ENCODE measurements at regions not wholly inside any gene's neighbourhood (a gene's known extent, or its start where the extent isn't known, plus 50 kb on each side); places are given as distances from the start of the nearest gene placed in this dataset.

GRCh38 chr9:107742531-107743309 is 253.2 kb upstream of the KLF4 start:
- DNase-seq (ENCODE audit: low spot score): no peak
- ChIA-PET POLR2A (ENCODE audit: low non-redundant PET) (interaction anchor here (0.7 kb wide), 1 partner anchor 275 kb away, joined by 3 read pairs; no protein-coding TSS in a partner anchor), CTCF (interaction anchor here (0.6 to 0.7 kb wide), 2 partner anchors 52 to 1327 kb away, joined by 3 to 5 read pairs; no protein-coding TSS in a partner anchor)
- no peak for TF ChIP-seq CTCF (conservative IDR thresholded peaks at IDR 0.05; ENCODE audit: low read depth)
- H3K27ac ChIP-seq: no peak overlapping the region

DNA sequence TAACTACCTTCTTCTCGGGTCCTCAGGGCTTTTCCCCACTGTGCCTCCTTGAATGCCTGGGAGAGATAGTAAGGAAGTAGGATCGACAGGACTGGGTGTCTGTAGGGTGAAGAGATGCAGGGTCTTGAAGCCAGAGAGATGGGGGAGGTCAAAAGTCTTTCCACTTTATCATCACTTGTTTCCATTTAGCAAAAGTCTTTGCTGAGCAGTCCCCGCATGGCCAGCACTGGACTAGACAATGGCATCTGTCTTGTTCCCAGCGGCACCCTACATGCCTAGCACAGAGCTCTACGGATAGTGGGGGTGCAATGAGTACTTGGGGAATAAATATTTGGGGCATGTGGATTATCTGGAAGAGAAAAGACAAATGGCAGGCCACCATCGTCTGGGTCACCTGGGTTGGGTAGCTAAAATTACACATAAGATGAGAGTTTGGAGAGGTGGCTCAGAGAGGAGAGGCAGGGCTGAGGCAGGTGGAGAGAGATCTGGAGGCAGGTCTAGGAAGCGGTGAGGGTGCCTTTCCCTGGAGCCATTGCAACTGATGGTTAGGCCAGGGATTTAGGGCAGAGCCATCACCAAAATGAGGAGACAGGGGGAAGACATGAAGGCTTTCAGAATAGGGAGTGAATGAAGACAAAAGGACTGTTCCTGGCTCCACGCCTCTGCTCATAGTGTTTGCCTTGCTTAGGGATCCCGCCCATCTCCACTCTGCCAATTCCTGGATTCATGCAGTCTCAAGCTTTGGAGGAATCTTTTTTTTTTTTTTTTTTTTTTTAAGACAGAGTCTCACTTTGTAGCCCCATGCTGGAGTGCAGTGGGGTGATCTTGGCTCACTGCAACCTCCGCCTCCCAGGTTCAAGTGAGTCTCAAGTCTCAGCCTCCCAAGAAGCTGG is 250.8 kb upstream of the KLF4 start:
- ChIA-PET CTCF (interaction anchor here (0.5 to 0.6 kb wide), 4 partner anchors 31 to 531 kb away, joined by 3 to 4 read pairs (median 4); no protein-coding TSS in a partner anchor), POLR2A (ENCODE audit: low non-redundant PET) (interaction anchor here (0.6 kb wide), 2 partner anchors 130 to 1308 kb away, joined by 3 read pairs; no protein-coding TSS in a partner anchor)
- no peak for TF ChIP-seq CTCF (conservative IDR thresholded peaks at IDR 0.05; ENCODE audit: low read depth)
- no peak for DNase-seq (ENCODE audit: low spot score)
- peak overlapping the region; percentile 99 for H3K27ac ChIP-seq

DNA sequence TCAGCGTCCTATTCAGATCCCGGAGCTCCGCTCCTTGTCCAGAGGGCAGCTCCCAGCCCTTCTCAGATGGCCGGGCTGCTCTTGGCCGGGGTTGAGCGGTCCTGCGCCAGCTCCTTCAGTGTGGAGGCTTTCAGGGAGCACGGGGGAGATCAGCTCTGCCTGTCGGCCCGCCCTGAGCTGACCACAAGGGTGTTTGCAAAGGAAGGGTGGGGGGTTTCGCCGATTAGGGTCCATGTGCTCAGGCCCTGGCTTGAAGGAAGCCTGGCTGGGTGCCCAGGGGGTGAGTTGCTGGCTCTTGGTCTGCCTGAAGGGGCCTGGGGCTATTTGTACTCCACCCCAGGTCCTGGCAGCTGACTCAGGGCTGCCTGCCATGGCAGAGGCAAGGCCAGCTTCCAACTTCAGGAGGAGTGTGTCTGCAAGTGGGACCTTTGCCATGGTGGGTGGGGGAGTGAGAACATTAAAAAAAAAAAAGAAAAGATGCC is 250.1 kb upstream of the KLF4 start:
- CTCF ChIA-PET: interaction anchor here (0.5 to 0.6 kb wide), 5 partner anchors 100 to 707 kb away, joined by 3 to 4 read pairs (median 3); no protein-coding TSS in a partner anchor

DNA sequence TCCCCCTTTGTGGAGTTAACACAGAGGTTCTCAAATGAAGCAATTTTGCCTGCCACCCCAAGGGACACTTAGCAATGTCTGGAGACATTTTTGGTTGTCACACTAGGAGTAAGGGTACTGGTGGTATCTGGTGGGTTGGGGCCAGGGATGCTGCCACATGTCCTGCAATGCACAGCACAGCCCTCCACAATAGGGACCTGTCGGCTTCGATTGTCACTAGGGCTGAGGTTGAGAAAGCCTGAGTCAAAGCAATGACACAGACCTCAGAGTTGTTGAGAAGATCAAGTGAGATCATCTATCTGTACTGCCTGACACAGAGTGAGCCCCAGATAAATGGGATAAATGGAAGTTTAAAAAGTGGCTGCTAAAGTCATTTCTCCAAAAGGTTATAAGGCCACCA is 249.2 kb upstream of the KLF4 start:
- peak overlapping the region; percentile 99 for H3K27ac ChIP-seq
- no peak for TF ChIP-seq CTCF (conservative IDR thresholded peaks at IDR 0.05; ENCODE audit: low read depth)
- DNase-seq (ENCODE audit: low spot score): no peak
- ChIA-PET POLR2A (ENCODE audit: low non-redundant PET) (no interaction called here), CTCF (interaction anchor here (0.6 kb wide), 1 partner anchor 708 kb away, joined by 3 read pairs; no protein-coding TSS in a partner anchor)

More for the DNA sequence above, 250.1 kb upstream of the KLF4 start:
- POLR2A ChIA-PET (ENCODE audit: low non-redundant PET): interaction anchor here (0.6 kb wide), 1 partner anchor 130 kb away, joined by 3 read pairs; no protein-coding TSS in a partner anchor
- TF ChIP-seq CTCF (conservative IDR thresholded peaks at IDR 0.05; ENCODE audit: low read depth): no peak
- DNase-seq (ENCODE audit: low spot score): peak; percentile 77
- peak overlapping the region; percentile 99 for H3K27ac ChIP-seq

DNA sequence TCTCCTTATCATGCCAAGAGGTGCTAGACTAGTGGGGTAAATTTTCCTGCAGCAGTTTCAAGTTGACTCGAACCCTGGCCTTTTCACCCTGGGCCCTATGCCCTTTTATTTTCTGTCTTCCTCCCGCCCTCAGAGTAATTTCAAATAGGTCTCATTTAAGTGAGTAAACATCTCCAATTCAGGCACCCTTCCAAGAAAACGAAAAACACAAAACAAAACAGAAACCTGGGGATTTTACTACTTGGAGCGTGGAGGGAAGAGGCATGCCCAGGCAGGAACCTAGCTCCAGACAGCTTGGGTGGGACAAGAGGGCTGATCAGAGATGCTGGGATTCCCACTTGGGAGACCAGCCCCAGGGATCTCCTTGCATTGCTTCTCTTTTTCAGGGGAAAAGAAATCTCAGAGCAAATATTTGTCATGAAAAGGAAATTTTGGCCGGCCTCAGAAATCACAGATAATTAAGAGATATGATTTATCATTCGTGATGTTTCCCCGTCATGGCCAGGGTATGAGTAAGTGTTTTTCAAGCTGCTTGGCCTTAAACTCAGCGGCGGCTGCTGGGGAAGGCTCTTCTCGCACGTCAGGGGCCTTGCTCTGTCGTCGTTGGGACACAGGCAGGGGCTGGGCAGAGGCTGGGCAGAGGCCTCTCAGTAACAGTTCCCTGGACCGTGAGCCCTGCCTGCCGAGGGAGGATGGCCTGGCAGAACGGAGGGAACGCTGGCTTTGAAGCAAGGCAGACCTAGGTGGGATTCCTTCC is 248.6 kb upstream of the KLF4 start:
- no peak for TF ChIP-seq CTCF (conservative IDR thresholded peaks at IDR 0.05; ENCODE audit: low read depth)
- peak; percentile 86 for DNase-seq (ENCODE audit: low spot score)
- peak overlapping the region; percentile 99 for H3K27ac ChIP-seq
- CTCF ChIA-PET: interaction anchor here (0.5 kb wide), 1 partner anchor 890 kb away, joined by 3 read pairs; no protein-coding TSS in a partner anchor
- POLR2A ChIA-PET (ENCODE audit: low non-redundant PET): interaction anchor here (0.6 kb wide), 2 partner anchors 14 to 61 kb away, joined by 3 read pairs; no protein-coding TSS in a partner anchor
